NCI-H748 (cell line): ENCODE measurements at regions not wholly inside any gene's neighbourhood (a gene's known extent, or its start where the extent isn't known, plus 50 kb on each side); places are given as distances from the start of the nearest gene placed in this dataset.

Experiments
- DNase-seq: peaks from one replicate; lab custom pipeline; 2025; ENCODE audit not compliant: unreplicated experiment; lab: John Stamatoyannopoulos, UW

DNA sequence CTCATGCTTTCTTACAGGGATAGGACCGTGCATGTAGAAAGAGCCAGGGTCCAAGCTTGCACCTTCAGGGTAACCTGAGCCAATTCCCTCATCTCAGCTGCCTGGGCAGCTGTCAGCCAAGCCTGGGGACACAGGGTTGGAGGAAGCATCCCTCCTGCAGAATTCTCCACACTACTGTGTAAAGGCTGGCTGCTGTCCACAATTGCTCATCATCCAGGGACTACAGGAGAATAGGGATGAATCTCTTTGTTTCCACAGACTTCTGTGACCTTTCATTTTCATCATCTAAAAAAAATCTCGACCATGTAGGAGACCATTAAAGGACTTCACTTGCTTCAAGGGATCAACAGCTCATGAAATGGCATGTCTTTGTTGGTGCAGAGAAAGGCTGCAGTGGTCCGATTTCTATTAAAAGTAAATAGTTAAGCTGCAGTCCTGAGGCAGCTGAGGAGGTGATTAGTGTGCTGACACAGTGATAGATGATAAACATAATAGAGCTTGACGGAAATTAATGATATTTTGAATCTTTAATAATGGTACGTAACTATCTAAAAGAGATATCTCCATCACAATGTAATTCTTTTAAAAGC, 74.4 kb upstream of the COPS8 start:
- no peak for DNase-seq

DNA sequence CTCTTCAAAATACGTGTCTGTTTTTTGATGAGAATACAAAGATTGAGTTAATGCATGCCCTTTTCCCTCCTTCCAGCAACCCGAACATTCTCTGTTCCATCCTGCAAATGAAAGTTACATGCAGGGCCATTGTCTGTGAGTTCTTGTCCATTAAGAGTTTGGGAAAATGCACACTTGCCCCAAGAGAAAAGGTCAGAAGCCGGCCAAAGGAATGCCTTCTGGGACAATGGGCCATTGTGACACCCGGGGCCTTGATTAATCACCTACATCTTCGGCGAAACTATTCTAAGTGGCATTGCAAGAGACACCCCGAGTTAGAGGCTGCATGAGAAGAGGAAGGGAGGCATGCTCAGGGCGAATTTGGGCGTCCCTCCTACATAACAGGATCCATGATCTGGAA, 73.7 kb upstream of the COPS8 start:
- DNase-seq: no peak

DNA sequence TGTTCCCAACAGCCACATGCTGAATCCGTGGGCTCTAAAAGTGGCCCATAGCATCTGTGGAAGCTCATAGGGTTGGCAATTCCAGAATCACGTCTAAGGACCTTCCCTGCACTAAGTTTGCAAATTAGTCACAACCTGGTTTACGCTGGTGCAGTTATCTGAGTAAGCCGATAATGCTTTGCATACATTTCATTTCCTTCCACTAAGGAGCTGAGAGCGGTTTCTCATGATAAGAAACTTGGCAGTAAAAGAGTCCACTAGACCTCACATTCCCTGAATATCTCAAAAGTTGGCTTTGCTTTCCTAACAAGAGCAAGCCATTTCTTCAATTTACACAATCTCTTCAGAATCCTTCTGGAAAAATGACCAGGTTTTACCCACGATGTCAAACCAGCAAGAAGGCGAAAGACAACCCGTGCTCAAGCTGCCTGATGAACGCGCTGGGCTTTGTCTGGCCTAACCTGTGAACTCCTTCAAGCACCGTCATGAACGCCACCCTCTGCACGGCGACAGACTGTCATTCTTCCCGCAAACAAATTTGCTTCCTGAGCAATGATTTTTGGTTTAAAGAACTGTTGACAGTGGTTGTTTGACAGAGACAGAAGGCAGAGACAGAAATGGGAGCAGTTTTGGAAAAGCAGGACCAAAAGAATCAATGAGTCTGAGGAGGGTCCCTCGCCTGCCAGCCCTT, 73.0 kb upstream of the COPS8 start:
- peak; percentile 11 for DNase-seq

DNA sequence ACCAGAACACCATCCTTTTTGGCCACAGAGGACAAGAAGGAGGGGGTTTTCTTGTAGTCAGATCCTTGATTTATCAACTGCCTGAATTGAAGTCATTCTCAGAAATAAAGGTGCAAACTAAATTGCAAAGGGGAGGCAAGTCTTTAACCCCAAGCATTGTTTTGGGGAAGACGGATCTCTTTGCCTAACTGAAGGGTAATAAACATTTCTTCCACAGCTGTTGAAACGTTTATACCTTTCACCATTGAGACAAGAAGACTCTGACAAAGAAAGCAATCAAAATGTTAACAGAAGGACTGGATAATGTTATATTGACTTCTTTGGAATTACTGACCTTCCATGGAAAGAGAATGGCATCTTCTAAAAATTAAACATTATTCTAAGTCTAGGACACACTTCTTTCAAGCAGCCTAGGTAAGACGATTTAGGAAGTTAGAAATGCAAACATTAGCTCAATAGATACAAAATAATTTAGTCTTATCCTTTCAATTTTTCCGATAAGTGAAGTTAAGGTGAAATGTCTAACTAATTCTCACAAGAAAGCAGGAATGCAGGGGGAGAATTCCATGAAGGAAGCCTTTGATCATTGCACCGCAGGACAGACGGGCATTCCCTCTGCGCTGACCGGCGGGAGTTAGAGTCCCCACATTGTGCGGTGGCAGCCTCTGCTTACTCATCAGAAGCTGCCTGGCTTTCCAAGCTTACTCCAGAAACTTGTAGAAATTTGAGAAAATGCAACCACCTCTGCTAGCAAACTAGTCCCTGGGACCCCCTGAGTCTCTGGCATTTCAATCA, 69.4 kb upstream of the COPS8 start:
- DNase-seq: no peak

DNA sequence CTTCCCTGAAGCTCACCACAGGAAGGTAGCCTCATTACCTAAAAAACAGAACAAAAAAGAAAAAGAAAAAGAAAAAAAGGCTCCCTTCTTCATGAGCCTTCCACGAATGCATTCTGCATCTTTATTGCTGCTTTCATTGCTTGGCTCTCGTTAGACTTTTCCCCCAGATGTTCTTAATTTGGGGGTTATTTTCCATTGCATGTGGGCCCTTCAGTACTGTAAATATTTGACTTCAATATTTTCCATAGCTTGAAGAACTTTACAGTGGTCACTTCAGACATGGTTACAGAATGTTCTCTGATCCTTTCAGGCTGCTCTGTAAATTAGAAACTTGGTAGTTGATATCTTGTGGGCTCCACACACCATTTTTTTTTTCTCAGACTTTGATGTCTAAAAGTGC, 65.6 kb upstream of the COPS8 start:
- DNase-seq: no peak

DNA sequence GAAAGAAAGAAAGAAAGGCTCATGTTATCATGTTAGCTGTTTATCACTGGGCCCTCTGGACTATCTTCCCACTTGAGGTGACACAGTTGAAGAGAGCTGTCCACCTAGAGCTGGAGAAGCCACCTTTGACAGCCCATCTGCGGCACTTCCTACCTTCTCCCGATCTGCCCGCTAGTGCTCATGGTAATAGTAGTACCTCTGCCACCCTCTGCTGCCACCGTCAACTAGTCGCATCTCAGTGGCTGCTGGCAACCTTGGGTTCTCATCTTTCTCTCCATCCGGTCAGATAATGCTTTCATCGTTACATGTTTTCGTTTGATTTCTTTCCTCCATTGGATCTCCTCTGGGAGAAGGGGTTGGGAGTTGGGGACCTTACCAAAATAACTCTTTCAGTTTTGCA, 63.2 kb upstream of the COPS8 start:
- peak; percentile 77 for DNase-seq

DNA sequence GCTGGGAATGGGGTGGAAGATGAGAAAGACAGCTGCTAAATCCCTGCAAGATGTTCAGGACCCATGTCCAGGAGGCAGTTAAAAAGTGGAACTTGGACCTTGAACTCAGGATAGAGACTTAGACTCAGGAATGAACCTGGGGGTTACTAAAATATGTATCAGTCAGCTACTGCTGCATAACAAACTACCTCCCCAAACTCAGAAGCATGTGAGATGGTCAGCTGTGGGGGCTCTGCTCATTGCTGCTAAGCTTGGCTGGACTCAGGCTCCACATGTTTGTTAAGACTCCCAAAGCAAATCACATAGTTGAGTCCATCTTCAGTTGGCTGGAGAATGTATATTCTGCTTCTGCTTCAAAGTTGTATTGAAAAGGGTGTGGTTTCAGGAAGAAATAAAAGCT, 61.4 kb upstream of the COPS8 start:
- DNase-seq: no peak

DNA sequence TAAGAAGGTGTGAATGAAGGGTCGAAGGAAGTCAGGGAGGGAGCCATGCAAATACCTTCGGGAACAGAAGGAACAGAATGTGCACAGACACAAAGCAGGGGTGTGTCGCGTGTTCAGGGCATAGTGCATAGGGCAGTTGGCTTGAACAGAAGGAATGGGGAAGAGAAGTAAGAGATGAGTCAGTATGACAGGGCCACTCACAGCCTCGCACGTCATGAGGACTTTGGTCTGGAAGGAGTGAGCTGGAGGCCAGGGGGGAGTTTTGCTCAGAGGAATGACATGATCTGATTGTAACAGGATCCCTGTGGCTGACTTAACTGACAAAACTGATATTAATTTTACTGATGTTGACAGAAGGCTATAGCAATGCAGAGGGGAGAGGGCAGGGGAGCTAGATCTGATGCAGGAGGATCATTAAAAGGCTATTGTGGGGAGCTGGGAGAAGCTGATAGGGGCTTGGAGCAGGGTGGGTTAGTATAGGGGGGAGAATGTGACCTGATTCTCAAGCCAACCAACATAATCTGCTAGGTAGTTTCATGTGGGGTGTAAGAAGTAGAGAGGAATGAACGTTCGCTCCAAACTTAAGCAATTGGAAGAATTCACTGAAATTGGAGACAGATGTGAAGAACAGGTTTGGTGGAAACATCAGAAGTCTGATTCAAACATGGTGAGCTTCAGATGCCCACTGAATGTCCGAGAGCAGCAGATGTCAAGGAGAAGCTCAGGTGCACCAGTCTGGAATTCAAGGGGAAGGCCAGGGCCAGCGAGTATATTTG, 60.4 kb upstream of the COPS8 start:
- DNase-seq: no peak

DNA sequence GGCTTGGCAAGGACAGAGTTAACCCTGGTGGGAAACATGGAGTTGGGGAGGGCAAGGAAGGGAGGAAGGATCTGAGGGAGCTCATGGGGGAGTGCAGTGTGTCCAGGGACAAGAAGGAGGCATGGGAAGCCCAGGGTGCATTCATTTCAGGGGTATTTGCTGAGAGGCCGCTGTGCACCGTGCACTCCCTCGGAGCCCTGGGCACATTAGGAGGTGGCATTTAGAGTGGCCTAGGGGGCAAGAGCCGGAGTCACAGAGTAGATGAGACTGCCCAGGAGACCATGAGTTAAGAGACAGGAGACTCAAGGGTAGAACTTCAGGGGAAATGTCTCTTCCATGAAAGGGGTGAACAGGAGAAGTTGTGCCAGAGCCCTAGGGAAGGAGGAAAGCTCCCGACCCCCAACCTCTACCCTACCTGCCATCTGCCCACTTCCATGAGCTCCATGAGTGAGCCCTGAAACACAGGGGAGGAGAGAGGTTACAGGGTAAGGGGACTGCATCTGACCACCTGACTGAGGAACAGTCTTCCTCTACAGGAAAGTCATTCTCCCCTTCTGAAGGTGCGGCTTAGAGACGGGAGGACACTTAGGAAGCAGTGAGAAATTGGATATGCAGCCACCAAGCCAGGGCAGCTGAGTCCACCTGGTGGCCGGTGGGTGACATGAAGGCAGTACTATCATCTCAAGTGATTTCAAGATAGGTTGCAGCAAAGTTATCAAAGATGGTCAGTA, 58.5 kb upstream of the COPS8 start:
- peak; percentile 75 for DNase-seq

DNA sequence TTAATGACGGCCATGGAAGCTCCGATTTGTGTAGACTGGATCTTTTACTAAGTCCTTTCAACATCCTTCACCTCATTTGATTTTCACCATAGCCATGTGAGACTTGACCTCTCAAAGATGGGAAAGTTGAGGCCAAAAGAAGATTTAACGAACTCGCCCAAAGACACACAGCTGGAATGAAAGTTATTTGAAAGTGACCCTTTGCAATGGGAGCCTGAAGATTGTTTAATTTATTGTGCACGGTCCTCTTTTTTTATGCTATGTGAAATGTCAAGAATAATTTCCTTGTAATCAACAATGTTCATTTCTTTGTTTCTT, 58.0 kb upstream of the COPS8 start:
- DNase-seq: no peak

DNA sequence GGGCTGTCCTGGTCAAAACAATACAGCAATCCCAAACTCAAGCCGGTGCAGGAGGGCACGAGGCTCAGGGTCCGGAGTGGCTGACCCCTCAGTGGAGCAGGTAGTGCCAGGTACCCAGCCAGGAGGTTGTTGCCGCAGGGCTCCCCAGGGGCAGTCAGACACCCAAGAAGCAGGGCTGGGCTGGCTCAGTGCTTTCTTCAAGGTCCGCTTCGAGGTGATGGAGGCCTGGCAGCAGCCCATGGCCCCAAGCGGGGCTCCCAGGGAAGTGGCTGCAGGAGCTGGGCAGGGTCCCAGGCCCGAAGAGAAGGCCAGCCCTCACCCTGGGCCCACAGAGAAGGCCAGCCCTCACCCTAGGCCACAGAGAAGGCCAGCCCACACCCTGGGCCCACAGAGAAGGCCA, 55.3 kb upstream of the COPS8 start:
- no peak for DNase-seq

DNA sequence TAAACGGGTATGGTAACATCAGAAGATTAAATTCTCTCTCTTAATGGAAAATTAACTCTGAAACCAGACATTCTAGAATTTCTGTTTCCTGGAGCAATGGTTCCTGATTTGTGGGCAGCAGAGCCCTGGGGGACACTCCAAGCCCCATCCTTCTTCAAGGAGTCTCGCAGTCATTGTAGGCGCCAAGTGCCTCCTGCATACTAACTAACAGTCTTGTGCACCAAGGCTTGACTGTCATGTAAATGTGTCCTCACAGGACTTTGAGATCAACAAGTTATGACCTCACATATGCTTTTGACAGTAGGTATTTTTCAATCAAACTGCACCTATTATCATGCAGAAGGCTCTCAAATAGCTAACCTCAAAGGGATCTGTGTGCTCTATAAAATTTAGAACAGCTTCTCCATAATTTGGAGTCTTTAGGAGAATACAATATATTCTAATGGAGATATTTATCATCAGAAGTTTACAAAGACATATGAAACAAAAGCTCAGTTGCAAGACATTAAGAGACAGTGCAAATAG, 52.1 kb upstream of the COPS8 start:
- DNase-seq: no peak

DNA sequence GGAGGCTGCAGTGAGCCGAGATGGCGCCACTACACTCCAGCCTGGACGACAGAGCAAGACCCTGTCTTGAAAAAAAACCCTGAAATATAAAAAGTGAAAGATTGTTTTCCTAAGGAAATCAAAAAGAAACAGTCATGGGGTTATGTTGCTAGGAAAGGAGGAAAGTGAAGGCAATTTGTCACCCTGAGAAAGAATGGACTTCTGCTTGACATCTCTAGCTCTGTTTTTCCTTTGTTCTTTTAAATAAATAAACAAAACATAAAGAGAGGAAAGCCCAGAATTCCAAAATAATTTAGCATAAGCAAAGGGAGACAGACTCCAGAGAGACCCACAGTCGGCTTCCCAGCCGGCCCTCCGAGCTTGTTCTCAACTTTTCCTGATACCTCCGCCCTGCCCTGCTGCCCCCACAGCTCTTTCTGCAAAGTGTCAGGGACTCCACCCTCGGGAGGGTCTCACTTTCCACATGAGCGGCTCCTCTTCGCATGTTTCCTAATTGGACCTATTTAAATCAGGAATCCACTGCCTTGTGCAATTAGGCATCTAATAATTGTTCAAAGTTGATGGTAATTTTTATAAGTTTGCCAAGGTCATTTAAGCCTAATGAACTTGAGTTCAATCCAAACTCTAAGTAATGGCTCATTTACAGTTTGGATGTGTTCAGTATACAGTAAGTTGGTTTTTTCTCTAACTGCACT, 49.8 kb upstream of the COPS8 start:
- DNase-seq: no peak
